ENCODE measurements at regions not wholly inside any gene's neighbourhood (a gene's known extent, or its start where the extent isn't known, plus 50 kb on each side); places are given as distances from the start of the nearest gene placed in this dataset.

DNA sequence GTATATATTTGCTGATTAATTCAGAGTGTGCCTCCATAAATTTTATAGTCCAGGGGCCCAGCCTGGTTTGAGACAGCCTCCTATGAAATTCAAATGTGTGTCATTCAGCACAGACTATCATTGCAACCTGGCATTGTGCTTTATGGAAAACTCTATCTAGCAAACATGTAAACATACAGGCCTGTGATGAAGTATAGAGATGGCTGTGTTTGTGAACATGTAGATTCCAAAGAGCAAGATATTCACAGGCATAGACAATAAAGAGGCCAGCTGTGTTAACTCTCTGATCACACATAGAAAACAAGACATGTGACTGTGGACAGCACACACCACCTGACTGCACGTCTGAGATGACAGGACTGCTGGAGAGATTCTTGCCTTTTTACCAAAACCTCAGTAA is 297.9 kb downstream of the EN1 start:
- TF ChIP-seq, protein P1, sequence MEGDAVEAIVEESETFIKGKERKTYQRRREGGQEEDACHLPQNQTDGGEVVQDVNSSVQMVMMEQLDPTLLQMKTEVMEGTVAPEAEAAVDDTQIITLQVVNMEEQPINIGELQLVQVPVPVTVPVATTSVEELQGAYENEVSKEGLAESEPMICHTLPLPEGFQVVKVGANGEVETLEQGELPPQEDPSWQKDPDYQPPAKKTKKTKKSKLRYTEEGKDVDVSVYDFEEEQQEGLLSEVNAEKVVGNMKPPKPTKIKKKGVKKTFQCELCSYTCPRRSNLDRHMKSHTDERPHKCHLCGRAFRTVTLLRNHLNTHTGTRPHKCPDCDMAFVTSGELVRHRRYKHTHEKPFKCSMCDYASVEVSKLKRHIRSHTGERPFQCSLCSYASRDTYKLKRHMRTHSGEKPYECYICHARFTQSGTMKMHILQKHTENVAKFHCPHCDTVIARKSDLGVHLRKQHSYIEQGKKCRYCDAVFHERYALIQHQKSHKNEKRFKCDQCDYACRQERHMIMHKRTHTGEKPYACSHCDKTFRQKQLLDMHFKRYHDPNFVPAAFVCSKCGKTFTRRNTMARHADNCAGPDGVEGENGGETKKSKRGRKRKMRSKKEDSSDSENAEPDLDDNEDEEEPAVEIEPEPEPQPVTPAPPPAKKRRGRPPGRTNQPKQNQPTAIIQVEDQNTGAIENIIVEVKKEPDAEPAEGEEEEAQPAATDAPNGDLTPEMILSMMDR (IDR thresholded peaks at IDR 0.05; ENCODE audit: extremely low read depth, missing control alignments): no peak
- no peak for DNase-seq (ENCODE audit: low spot score)

DNA sequence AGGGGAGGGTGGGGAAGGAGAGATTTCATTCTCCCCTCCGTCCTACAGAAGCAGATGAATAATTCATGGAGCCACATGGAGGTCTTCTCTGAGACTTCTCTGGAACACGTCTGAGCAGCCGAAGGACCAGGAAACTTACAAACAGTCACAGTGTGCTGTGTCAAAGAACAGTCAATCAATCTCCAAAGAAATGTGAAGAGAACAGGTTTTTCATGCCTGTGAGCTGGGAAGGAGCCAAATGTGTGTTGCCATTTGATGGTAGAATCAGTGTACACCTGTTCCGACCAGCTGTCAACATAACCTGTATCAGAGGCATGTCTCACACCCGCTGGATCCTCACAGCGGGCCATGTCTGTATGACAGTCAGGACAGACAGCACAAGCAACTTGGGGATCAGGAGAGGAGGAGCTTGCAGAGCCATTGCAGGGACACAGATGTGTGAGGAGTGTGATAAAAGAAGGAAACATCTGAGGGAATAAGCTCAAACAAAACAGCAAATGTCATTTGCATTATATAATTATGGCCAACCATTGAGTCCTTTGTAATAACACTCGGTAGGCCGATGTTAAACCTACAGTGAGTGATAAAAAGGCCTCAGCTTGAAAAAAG is 298.5 kb downstream of the EN1 start:
- no peak for DNase-seq (ENCODE audit: low spot score)
- TF ChIP-seq, protein P1 (IDR thresholded peaks at IDR 0.05; ENCODE audit: extremely low read depth, missing control alignments): no peak

DNA sequence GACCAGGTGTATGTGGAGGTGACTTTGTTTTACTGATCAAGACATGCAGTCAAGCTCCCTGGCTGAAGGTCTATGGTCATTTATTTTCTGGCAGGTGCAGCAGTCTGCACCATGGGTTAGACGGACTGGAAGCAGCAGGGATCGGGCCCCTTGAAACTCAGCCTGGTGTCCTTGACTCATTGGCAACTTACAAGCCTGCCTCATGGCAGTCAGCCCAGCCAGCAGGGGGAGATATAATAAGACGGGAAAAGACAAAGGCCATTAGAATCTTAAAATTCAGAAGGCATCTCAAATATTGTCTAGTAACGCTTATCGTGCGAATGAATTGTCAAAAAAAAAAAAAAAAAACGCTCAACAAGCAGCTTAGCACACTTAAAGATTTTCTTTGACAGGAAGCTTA is 308.2 kb downstream of the EN1 start:
- no peak for DNase-seq (ENCODE audit: low spot score)
- TF ChIP-seq, protein P1 (IDR thresholded peaks at IDR 0.05; ENCODE audit: extremely low read depth, missing control alignments): no peak

DNA sequence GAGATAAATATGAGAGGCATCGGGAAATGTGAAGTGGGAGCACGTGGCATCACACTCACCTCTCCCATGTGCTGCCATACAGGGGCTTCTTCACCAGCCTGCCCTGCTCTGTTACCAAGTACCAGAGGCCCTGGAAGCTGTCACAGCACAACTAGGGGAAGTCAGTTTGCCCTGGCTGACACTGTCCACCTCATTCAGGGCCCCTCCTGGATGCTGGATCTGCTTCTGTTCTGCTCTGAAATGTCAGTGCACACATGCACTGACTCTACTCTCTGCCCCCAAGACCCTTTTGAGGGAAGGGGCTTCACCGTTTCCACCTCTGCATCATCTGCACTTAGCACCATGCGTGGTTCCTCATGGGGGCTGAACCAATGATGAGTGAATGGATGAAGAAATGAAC is 311.1 kb downstream of the EN1 start:
- no peak for DNase-seq (ENCODE audit: low spot score)
- TF ChIP-seq, protein P1 (IDR thresholded peaks at IDR 0.05; ENCODE audit: extremely low read depth, missing control alignments): no peak

DNA sequence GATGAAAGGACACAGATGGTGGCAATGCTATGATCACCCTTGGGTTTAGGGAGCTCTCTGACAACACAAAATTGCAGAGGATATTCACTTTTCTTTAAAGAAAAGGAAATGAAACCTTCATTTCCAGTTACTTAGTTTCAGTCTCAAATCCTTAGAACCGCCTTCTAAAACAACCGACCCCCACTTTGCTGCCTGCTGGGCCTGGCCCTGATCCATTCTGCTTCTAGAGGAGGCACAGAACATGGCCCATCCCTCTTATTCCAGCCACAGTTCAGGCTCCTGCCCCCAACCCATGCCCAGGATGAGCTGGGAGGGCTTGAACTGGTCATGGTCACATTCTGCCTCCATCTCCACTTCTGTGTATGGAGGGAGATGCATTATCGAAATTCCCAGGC is 311.6 kb downstream of the EN1 start:
- no peak for DNase-seq (ENCODE audit: low spot score)
- TF ChIP-seq, protein P1 (IDR thresholded peaks at IDR 0.05; ENCODE audit: extremely low read depth, missing control alignments): no peak

DNA sequence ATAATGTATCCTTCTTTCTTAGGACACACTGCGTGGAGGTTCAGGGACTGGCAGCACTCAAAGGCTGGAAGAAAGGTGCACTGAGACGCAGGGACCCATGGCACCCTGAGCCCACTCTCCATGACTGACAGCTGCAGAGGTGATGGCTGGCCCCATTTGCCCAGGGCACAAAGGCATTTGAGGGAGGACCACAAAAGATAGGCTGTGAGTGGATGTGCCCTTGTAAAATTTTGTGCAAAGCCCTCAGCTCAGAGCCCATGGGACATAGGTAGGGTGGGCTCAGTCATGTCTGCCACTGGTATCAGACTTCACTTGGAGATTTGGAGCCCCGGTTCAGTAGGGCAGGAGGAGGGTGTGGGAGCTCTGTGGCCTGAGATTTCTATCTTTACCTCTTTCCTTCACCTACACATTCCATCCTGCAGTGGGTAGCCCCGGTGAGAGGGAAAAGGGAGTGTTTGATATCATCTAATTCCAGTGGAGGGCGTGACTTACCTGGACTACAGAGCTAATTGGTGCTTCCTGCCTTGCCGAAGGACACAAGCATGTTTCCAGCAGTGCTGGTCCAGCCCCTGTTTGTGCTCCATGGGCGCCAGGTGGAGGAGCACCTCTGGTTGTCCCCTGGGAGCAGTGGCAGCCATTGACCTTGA is 312.2 kb downstream of the EN1 start:
- TF ChIP-seq, protein P1 (IDR thresholded peaks at IDR 0.05; ENCODE audit: extremely low read depth, missing control alignments): no peak
- no peak for DNase-seq (ENCODE audit: low spot score)

DNA sequence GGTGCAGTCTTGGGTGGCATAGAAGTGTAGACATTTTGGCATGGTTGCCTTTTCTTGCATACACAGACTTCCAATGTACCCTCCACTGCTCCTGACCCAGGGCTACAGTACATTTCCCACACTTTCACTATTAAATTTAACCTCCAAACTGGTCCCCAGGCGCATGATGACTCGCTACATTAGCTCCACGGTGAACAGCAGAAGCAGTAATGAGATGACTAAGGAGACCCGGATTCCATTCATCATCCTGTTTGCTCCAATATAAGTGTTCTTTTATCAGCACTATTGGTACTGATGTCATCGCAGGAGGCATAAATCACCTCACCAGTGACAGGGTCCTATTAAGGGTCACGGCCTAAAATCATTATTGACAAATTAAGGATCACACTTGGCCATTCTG is 316.5 kb downstream of the EN1 start:
- TF ChIP-seq, protein P1 (IDR thresholded peaks at IDR 0.05; ENCODE audit: extremely low read depth, missing control alignments): no peak
- DNase-seq (ENCODE audit: low spot score): no peak
